HepG2 (cell line): ENCODE measurements at regions not wholly inside any gene's neighbourhood (a gene's known extent, or its start where the extent isn't known, plus 50 kb on each side); places are given as distances from the start of the nearest gene placed in this dataset.

Source experiments
- EZH2 ChIP-seq: conservative IDR thresholded peaks from 2 replicates; pipeline ENCODE4 v1.6.1; 2012; ENCODE audit warnings: mild to moderate bottlenecking, low read depth, low read length, moderate library complexity
- KDM1A ChIP-seq: IDR thresholded peaks from 2 replicates; pipeline ENCODE4 v1.6.1; 2016; ENCODE audit warnings: missing compliant biosample characterization
- MXD4 ChIP-seq: IDR thresholded peaks from 2 replicates; pipeline ENCODE4 v1.6.1; 2016; ENCODE audit warnings: mild to moderate bottlenecking, missing biosample characterization, missing genetic modification reagents
- NRL ChIP-seq: sonication (generic); formaldehyde crosslinking; IDR thresholded peaks from 2 replicates; pipeline ENCODE4 v1.5.0; 2020; ENCODE audit warnings: missing genetic modification reagents, mild to moderate bottlenecking, moderate library complexity, borderline replicate concordance
- PCBP1 ChIP-seq: fragments of 200-400 bp; formaldehyde crosslinking; IDR thresholded peaks from 2 replicates; pipeline ENCODE4 v1.6.1; 2017; ENCODE audit warnings: mild to moderate bottlenecking, low read depth, low read length, borderline replicate concordance
- PHF21A ChIP-seq: sonication (generic); formaldehyde crosslinking; IDR thresholded peaks from 2 replicates; pipeline ENCODE4 v1.5.0; 2020; ENCODE audit warnings: mild to moderate bottlenecking, missing genetic modification reagents
- RBAK ChIP-seq: sonication (generic); formaldehyde crosslinking; IDR thresholded peaks from 2 replicates; pipeline ENCODE4 v1.5.1; 2020; ENCODE audit warnings: mild to moderate bottlenecking, missing genetic modification reagents
- SIX4 ChIP-seq: sonication (generic); formaldehyde crosslinking; IDR thresholded peaks from 2 replicates; pipeline ENCODE4 v1.4.0; 2020; ENCODE audit warnings: missing genetic modification reagents
- SP2 ChIP-seq: sonication (generic); formaldehyde crosslinking; IDR thresholded peaks from 2 replicates; pipeline ENCODE4 v1.5.1; 2020; ENCODE audit warnings: mild to moderate bottlenecking, missing genetic modification reagents
- ZNF510 ChIP-seq: sonication (generic); formaldehyde crosslinking; IDR thresholded peaks from 2 replicates; pipeline ENCODE4 v1.4.0; 2020; ENCODE audit warnings: low read depth, mild to moderate bottlenecking, missing genetic modification reagents
- ZNF619 ChIP-seq: sonication (generic); formaldehyde crosslinking; IDR thresholded peaks from 2 replicates; pipeline ENCODE4 v1.4.0; 2020; ENCODE audit warnings: mild to moderate bottlenecking, missing genetic modification reagents
- TF ChIP-seq, protein P1 (sequence below): sonication (generic); formaldehyde crosslinking; IDR thresholded peaks from 2 replicates; pipeline ENCODE4 v1.5.0; 2020; ENCODE audit warnings: mild to moderate bottlenecking, missing genetic modification reagents, moderate library complexity

DNA sequence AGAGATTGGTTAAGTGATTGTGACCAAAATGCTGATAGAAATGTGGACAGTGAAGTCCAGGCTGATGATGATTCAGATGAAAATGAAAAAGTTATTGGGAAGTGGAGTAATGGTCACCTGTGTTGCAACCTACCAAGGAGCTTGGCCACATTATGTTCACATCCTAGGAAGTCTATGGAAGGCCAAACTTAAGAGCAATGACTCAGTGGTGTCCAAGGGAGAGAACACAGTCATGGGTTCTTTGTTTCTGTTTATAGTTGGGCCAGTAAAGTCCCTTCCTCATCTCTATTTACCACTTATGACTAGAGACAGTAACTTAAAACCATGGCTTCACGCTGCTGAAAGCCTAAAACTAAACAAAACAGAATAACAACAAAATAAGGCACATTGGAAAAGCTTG is 555.3 kb upstream of the DAB2 start:
- no peak for TF ChIP-seq SP2 (CRISPR knock-in tag)
- TF ChIP-seq, protein P1, sequence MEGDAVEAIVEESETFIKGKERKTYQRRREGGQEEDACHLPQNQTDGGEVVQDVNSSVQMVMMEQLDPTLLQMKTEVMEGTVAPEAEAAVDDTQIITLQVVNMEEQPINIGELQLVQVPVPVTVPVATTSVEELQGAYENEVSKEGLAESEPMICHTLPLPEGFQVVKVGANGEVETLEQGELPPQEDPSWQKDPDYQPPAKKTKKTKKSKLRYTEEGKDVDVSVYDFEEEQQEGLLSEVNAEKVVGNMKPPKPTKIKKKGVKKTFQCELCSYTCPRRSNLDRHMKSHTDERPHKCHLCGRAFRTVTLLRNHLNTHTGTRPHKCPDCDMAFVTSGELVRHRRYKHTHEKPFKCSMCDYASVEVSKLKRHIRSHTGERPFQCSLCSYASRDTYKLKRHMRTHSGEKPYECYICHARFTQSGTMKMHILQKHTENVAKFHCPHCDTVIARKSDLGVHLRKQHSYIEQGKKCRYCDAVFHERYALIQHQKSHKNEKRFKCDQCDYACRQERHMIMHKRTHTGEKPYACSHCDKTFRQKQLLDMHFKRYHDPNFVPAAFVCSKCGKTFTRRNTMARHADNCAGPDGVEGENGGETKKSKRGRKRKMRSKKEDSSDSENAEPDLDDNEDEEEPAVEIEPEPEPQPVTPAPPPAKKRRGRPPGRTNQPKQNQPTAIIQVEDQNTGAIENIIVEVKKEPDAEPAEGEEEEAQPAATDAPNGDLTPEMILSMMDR (CRISPR knock-in tag), result no peak
- TF ChIP-seq ZNF510, result no peak
- no peak for TF ChIP-seq PCBP1
- no peak for TF ChIP-seq EZH2
- no peak for TF ChIP-seq ZNF619 (CRISPR knock-in tag)
- TF ChIP-seq PHF21A (CRISPR knock-in tag), result no peak
- no peak for TF ChIP-seq KDM1A (CRISPR knock-in tag)
- TF ChIP-seq MXD4 (CRISPR knock-in tag), result no peak
- TF ChIP-seq NRL, result no peak
- TF ChIP-seq RBAK, result no peak
- TF ChIP-seq SIX4, result no peak
